ENCODE measurements at regions not wholly inside any gene's neighbourhood (a gene's known extent, or its start where the extent isn't known, plus 50 kb on each side); places are given as distances from the start of the nearest gene placed in this dataset.

DNA sequence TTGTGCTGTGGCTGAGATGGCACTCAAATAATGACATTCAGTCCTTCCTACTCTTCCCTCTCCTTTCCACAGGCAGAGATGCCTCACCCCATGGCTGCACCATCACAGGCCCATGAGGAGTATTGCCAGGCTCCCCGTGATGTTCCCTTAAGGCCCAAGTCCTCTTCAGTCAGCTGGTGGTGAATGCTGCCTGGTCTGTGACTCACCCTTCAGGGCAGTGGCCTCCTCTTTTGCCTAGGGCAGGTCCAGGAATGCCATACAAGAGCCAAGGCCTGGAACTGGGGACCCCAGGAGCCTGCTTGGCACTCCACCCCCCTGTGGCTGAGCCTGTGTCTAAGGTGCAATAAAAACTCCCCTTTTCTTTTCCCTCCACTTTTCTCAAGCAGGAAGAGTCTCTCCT, 144.2 kb upstream of the GEMIN8 start:
- Mint-ChIP-seq H3K4me1 (ENCODE audit: low read depth) (no peaks in the 10 kb centered on the region), H3K27me3 (peaks cover 9% of the 10 kb centered on the region)
- H3K27me3 ChIP-seq (ENCODE audit: control insufficient read depth in 1 of 2, insufficient read depth in 2 of 2, low read length in 2 of 2) = no peaks in the 10 kb centered on the region

DNA sequence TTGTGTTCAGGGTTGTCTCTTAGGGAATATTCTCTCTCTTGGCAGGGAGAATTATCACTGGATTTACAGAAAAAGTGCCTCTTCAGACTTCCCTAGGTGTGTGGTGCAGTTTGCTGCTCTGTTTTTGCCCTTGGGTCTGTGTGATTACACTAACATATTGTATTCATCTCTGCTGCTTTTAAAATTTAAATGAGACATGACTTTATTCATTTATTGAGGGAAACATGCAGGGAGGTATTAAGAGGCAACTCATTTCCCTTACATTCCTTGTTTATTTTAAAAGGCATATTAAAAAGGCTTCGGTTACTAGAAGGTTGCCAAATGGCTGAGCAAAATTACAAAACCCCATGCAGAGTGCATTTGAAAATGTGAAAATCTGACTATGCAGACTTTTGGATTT, 135.1 kb upstream of the GEMIN8 start:
- Mint-ChIP-seq H3K9me3 (peaks cover 4% of the 10 kb centered on the region), H3K27ac (no peak overlapping the region), H3K4me3 (no peak overlapping the region), H3K4me1 (ENCODE audit: low read depth) (no peaks in the 10 kb centered on the region), H3K27me3 (no peaks in the 10 kb centered on the region), H3K36me3 (ENCODE audit: low read depth) (no peaks in the 10 kb centered on the region)
- TF ChIP-seq, protein P1, sequence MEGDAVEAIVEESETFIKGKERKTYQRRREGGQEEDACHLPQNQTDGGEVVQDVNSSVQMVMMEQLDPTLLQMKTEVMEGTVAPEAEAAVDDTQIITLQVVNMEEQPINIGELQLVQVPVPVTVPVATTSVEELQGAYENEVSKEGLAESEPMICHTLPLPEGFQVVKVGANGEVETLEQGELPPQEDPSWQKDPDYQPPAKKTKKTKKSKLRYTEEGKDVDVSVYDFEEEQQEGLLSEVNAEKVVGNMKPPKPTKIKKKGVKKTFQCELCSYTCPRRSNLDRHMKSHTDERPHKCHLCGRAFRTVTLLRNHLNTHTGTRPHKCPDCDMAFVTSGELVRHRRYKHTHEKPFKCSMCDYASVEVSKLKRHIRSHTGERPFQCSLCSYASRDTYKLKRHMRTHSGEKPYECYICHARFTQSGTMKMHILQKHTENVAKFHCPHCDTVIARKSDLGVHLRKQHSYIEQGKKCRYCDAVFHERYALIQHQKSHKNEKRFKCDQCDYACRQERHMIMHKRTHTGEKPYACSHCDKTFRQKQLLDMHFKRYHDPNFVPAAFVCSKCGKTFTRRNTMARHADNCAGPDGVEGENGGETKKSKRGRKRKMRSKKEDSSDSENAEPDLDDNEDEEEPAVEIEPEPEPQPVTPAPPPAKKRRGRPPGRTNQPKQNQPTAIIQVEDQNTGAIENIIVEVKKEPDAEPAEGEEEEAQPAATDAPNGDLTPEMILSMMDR (IDR thresholded peaks at IDR 0.05) = no peak
- ChIA-PET CTCF (no interaction called here), POLR2A (no interaction called here)
- no peaks in the 10 kb centered on the region for H3K27me3 ChIP-seq (ENCODE audit: control insufficient read depth in 1 of 2, insufficient read depth in 2 of 2, low read length in 2 of 2)
- intact Hi-C loops (cut with DNase I, micrococcal nuclease) = no loop called here
- H3K4me1 ChIP-seq (ENCODE audit: insufficient read depth, low read length) = no peaks in the 10 kb centered on the region
- DNase-seq = no peak
- H3K27ac ChIP-seq (ENCODE audit: low read depth in 1 of 2, low read length in 2 of 2) = no peak overlapping the region
- H3K36me3 ChIP-seq (ENCODE audit: insufficient read depth, low read length) = no peaks in the 10 kb centered on the region
- no peak overlapping the region for H3K4me3 ChIP-seq (ENCODE audit: low read length)
- ATAC-seq (ENCODE audit: poor library complexity) = no peak
- H3K9me3 ChIP-seq (ENCODE audit: control insufficient read depth in 1 of 2, insufficient read depth in 1 of 2, low read length in 2 of 2) = no peaks in the 10 kb centered on the region

More for the DNA sequence above, 144.2 kb upstream of the GEMIN8 start:
- H3K4me3 ChIP-seq (ENCODE audit: low read length) = no peak overlapping the region
- POLR2A ChIA-PET = no interaction called here
- H3K9me3 Mint-ChIP-seq = peaks cover under 1% of the 10 kb centered on the region
- DNase-seq (no peak), ATAC-seq (ENCODE audit: poor library complexity) (no peak)
- no peak overlapping the region for H3K27ac ChIP-seq (ENCODE audit: low read depth in 1 of 2, low read length in 2 of 2)
- TF ChIP-seq, protein P1 (IDR thresholded peaks at IDR 0.05) = no peak
- no peak overlapping the region for H3K4me3 Mint-ChIP-seq
- CTCF ChIA-PET = no interaction called here
- no peaks in the 10 kb centered on the region for H3K9me3 ChIP-seq (ENCODE audit: control insufficient read depth in 1 of 2, insufficient read depth in 1 of 2, low read length in 2 of 2)
- no peak overlapping the region for H3K27ac Mint-ChIP-seq
- intact Hi-C loops (cut with DNase I, micrococcal nuclease) = no loop called here
- no peaks in the 10 kb centered on the region for H3K36me3 Mint-ChIP-seq (ENCODE audit: low read depth)
- no peaks in the 10 kb centered on the region for H3K36me3 ChIP-seq (ENCODE audit: insufficient read depth, low read length)
- H3K4me1 ChIP-seq (ENCODE audit: insufficient read depth, low read length) = no peaks in the 10 kb centered on the region

DNA sequence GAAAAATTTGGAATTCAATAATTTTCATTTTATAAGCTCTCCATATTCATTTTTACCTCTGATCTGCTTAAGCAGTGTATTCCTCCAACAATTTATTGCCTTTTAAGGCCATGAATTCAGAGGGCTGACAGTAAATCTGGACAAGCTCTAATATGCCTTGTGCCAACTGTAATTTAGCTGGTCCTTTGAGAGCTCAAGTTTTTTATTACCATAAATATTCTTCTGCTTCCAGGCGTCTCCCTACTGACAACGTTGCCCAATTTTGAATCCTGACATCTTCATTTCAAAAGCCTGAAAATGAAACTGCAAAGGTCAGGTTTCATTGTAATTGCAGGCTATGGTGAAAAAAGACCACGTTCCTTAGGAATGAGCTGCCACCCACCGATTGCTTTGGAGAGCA, 95.8 kb upstream of the GEMIN8 start:
- TF ChIP-seq, protein P1 (IDR thresholded peaks at IDR 0.05) = no peak
- Mint-ChIP-seq H3K4me3 (no peak overlapping the region), H3K36me3 (ENCODE audit: low read depth) (no peaks in the 10 kb centered on the region), H3K27ac (no peak overlapping the region), H3K4me1 (ENCODE audit: low read depth) (no peaks in the 10 kb centered on the region), H3K9me3 (no peaks in the 10 kb centered on the region), H3K27me3 (peaks cover 13% of the 10 kb centered on the region)
- ChIA-PET POLR2A (no interaction called here), CTCF (no interaction called here)
- no peaks in the 10 kb centered on the region for H3K9me3 ChIP-seq (ENCODE audit: control insufficient read depth in 1 of 2, insufficient read depth in 1 of 2, low read length in 2 of 2)
- no peak for DNase-seq
- no peak overlapping the region for H3K27ac ChIP-seq (ENCODE audit: low read depth in 1 of 2, low read length in 2 of 2)
- no peak for ATAC-seq (ENCODE audit: poor library complexity)
- intact Hi-C loops (cut with DNase I, micrococcal nuclease) = no loop called here
- no peak overlapping the region for H3K4me3 ChIP-seq (ENCODE audit: low read length)
- H3K4me1 ChIP-seq (ENCODE audit: insufficient read depth, low read length) = no peaks in the 10 kb centered on the region
- H3K27me3 ChIP-seq (ENCODE audit: control insufficient read depth in 1 of 2, insufficient read depth in 2 of 2, low read length in 2 of 2) = peaks cover 0 to 5% of the 10 kb centered on the region in 2 experiments
- H3K36me3 ChIP-seq (ENCODE audit: insufficient read depth, low read length) = no peaks in the 10 kb centered on the region

All from CD4-positive, alpha-beta T cell (primary cell).